DOHH2 (cell line): ENCODE measurements at regions not wholly inside any gene's neighbourhood (a gene's known extent, or its start where the extent isn't known, plus 50 kb on each side); places are given as distances from the start of the nearest gene placed in this dataset.

ENCODE experiments used
- H3F3A ChIP-seq: fragments of 200-600 bp; sonication (generic), shearing (Covaris generic); 2 replicates; pipeline ENCODE4 v1.6.0; 2016; ENCODE audit warnings: antibody characterized with exemption, mild to moderate bottlenecking; ENCODE audit not compliant: control insufficient read depth, insufficient read depth
- H3K27ac ChIP-seq: fragments of 200-600 bp; sonication (generic); 2 replicates; pipeline ENCODE4 v1.5.1; 2014; ENCODE audit warnings: low read depth, mild to moderate bottlenecking, low read length, moderate library complexity
- H3K27me3 ChIP-seq: fragments of 200-600 bp; sonication (generic); 2 replicates; pipeline ENCODE4 v1.6.1; 2014; ENCODE audit warnings: mild to moderate bottlenecking, low read length, mixed read lengths; ENCODE audit not compliant: control insufficient read depth
- H3K36me3 ChIP-seq: fragments of 200-600 bp; sonication (generic); 2 replicates; pipeline ENCODE4 v1.6.1; 2014; ENCODE audit warnings: mild to moderate bottlenecking, low read length, moderate library complexity, mixed read lengths; ENCODE audit not compliant: control insufficient read depth
- H3K4me1 ChIP-seq: fragments of 200-600 bp; sonication (generic); 2 replicates; pipeline ENCODE4 v1.6.1; 2014; ENCODE audit warnings: mild to moderate bottlenecking, low read length, mixed read lengths; ENCODE audit not compliant: control insufficient read depth
- H3K4me2 ChIP-seq: fragments of 200-600 bp; sonication (generic); 2 replicates; pipeline ENCODE4 v1.6.0; 2014; ENCODE audit warnings: mild to moderate bottlenecking, low read length, moderate library complexity
- H3K4me3 ChIP-seq: fragments of 200-600 bp; sonication (generic); 2 replicates; pipeline ENCODE4 v1.5.1; 2014; ENCODE audit warnings: mild to moderate bottlenecking, low read length, mixed read lengths
- H3K79me2 ChIP-seq: fragments of 200-600 bp; sonication (generic); 2 replicates; pipeline ENCODE4 v1.6.1; 2014; ENCODE audit warnings: mild to moderate bottlenecking, low read length, mixed read lengths; ENCODE audit not compliant: control insufficient read depth
- H3K9me2 ChIP-seq: fragments of 200-600 bp; sonication (generic); replicated peaks from 2 replicates; pipeline ENCODE4 v1.6.1; 2014; ENCODE audit warnings: mild to moderate bottlenecking, low read length, mixed read lengths; ENCODE audit not compliant: control insufficient read depth
- H3K9me3 ChIP-seq: fragments of 200-600 bp; sonication (generic); 2 replicates; pipeline ENCODE4 v1.6.1; 2014; ENCODE audit warnings: antibody characterized with exemption, low read length, mixed read lengths; ENCODE audit not compliant: control insufficient read depth, insufficient read depth
- H4K20me1 ChIP-seq: fragments of 200-600 bp; sonication (generic); 2 replicates; pipeline ENCODE4 v1.6.0; 2014; ENCODE audit warnings: low read depth, mild to moderate bottlenecking, antibody characterized with exemption, low read length, moderate library complexity; ENCODE audit not compliant: control insufficient read depth, insufficient read depth
- EZH2phosphoT487 ChIP-seq: fragments of 200-600 bp; sonication (generic); IDR thresholded peaks from 2 replicates; pipeline ENCODE4 v1.6.1; 2017; ENCODE audit warnings: borderline replicate concordance, mild to moderate bottlenecking, antibody characterized with exemption, low read length, moderate library complexity, mixed read lengths
- TF ChIP-seq, protein P1 (sequence below): fragments of 200-600 bp; sonication (generic); IDR thresholded peaks from one replicate; pipeline ENCODE4 v1.5.1; 2014; ENCODE audit warnings: antibody characterized with exemption, mild to moderate bottlenecking, low read depth, low read length; ENCODE audit not compliant: poor library complexity, severe bottlenecking

DNA sequence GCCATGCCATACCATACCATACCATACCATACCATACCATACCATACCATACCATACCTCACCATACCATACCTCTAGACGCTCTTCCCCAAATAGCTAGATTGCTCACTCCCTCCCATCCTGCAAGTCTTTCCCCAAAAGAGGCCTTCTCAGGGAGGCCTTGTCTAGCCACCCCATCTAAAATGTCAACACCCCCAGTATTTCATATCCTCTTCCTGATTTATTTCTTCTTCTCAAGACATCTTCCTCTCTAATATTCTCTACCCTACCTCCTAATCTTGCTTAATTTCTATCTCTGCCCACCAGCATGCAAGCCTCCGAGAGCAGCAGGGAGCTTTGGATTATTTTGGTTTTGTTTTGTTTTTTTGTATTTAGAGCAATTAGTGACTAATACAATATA lies 225.2 kb upstream of the RREB1 start:
- Histone ChIP-seq H3K4me2 (no peak overlapping the region), H3K36me3 (no peaks in the 10 kb centered on the region), H4K20me1 (no peaks in the 10 kb centered on the region), H3K27ac (no peak overlapping the region), H3K9me3 (no peaks in the 10 kb centered on the region), H3K27me3 (no peaks in the 10 kb centered on the region), H3K79me2 (no peaks in the 10 kb centered on the region), H3K4me1 (no peaks in the 10 kb centered on the region), H3K4me3 (no peak overlapping the region), H3F3A (no peaks in the 10 kb centered on the region), H3K9me2 (no peaks in the 10 kb centered on the region)
- no peak for TF ChIP-seq EZH2phosphoT487
- TF ChIP-seq, protein P1, sequence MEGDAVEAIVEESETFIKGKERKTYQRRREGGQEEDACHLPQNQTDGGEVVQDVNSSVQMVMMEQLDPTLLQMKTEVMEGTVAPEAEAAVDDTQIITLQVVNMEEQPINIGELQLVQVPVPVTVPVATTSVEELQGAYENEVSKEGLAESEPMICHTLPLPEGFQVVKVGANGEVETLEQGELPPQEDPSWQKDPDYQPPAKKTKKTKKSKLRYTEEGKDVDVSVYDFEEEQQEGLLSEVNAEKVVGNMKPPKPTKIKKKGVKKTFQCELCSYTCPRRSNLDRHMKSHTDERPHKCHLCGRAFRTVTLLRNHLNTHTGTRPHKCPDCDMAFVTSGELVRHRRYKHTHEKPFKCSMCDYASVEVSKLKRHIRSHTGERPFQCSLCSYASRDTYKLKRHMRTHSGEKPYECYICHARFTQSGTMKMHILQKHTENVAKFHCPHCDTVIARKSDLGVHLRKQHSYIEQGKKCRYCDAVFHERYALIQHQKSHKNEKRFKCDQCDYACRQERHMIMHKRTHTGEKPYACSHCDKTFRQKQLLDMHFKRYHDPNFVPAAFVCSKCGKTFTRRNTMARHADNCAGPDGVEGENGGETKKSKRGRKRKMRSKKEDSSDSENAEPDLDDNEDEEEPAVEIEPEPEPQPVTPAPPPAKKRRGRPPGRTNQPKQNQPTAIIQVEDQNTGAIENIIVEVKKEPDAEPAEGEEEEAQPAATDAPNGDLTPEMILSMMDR = no peak

- TF ChIP-seq, protein P1 = no peak
- no peak for TF ChIP-seq EZH2phosphoT487
Observed at GRCh38 chr6:6883011-6883410, 224.8 kb upstream of the RREB1 start.

GRCh38 chr6:6884193-6884627 lies 223.6 kb upstream of the RREB1 start:
- no peak for TF ChIP-seq EZH2phosphoT487
- TF ChIP-seq, protein P1 = no peak
- Histone ChIP-seq H3K4me2 (no peak overlapping the region), H3K36me3 (no peaks in the 10 kb centered on the region), H3K27ac (no peak overlapping the region), H3F3A (no peaks in the 10 kb centered on the region), H3K9me3 (no peaks in the 10 kb centered on the region), H3K79me2 (no peaks in the 10 kb centered on the region), H3K4me1 (no peaks in the 10 kb centered on the region), H4K20me1 (no peaks in the 10 kb centered on the region), H3K9me2 (no peaks in the 10 kb centered on the region), H3K27me3 (no peaks in the 10 kb centered on the region), H3K4me3 (no peak overlapping the region)

More at GRCh38 chr6:6883011-6883410, 224.8 kb upstream of the RREB1 start:
- Histone ChIP-seq H3K27me3 (no peaks in the 10 kb centered on the region), H3K4me3 (no peak overlapping the region), H3K27ac (no peak overlapping the region), H3K9me2 (no peaks in the 10 kb centered on the region), H3K36me3 (no peaks in the 10 kb centered on the region), H3K4me2 (no peak overlapping the region), H3F3A (no peaks in the 10 kb centered on the region), H4K20me1 (no peaks in the 10 kb centered on the region), H3K4me1 (no peaks in the 10 kb centered on the region), H3K9me3 (no peaks in the 10 kb centered on the region), H3K79me2 (no peaks in the 10 kb centered on the region)
